ENCODE measurements at regions not wholly inside any gene's neighbourhood (a gene's known extent, or its start where the extent isn't known, plus 50 kb on each side); places are given as distances from the start of the nearest gene placed in this dataset.

DNA sequence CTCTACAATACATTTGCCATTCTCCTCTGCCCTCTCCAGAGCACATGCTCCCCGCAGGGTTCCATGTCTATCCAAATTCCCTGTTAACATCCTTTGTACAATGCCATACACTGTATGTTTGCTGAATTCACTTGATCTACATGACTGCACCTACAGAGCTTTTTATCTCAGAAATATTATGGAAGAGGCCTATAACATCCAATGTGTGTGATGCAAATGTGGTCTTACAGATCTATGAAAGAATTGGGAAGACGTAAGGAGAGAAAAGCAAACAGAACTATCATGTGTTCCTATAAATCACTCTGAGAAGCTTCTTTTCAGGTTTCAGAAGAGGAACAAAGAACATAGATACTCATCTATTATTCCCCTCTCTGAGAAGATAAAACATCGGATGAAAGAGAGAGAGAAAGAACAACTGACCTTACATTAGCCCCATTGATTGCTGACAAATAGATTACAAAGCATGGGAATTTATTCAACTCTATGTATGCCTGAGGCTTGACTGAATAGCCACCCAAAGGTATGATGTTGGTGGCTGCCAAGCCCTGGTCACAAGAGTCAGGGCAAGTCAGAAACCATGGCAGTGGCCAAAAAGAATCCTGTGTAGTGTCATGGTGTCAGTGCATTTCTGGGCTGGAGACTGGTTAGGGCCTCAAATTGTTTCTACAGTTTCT lies 425.2 kb downstream of the FOXO1 start:
- Histone ChIP-seq H3K4me3 (ENCODE audit: low read depth, low read length) (no peak overlapping the region), H3K9me3 (ENCODE audit: control insufficient read depth, insufficient read depth, low read length) (no peaks in the 10 kb centered on the region), H3K27ac (ENCODE audit: low read depth, low read length) (no peak overlapping the region), H3K4me1 (ENCODE audit: control insufficient read depth, insufficient read depth, low read length) (no peaks in the 10 kb centered on the region), H3K36me3 (ENCODE audit: control insufficient read depth, insufficient read depth, low read length) (no peaks in the 10 kb centered on the region), H3K27me3 (ENCODE audit: control insufficient read depth, insufficient read depth, low read length) (no peaks in the 10 kb centered on the region)
- WGBS (ENCODE audit: insufficient coverage), result no CpG with 5 or more reads among the region's 3 CpGs
- DNase-seq (ENCODE audit: low read depth in 4 of 6, low spot score in 6 of 6), result no peak

DNA sequence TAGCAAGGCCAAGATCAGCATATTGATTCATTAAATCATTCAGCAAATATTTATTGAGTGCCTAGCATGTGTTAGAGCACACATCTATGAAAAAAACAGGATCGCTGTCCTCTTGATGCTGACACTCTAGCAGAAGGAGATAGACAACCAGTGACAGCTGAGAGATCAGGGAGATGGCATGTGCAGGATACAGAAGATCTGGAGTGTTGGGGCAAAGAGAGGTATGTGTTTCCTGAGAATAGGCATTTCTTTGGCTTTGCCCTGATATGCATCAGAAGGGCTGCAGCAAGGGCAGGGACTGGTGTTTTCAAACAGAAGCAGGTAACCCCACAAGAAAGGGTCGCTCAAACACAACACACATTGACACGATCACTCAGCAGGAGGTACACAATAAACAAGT lies 423.4 kb downstream of the FOXO1 start:
- H3K27me3 ChIP-seq (ENCODE audit: control insufficient read depth, insufficient read depth, low read length), result no peaks in the 10 kb centered on the region

DNA sequence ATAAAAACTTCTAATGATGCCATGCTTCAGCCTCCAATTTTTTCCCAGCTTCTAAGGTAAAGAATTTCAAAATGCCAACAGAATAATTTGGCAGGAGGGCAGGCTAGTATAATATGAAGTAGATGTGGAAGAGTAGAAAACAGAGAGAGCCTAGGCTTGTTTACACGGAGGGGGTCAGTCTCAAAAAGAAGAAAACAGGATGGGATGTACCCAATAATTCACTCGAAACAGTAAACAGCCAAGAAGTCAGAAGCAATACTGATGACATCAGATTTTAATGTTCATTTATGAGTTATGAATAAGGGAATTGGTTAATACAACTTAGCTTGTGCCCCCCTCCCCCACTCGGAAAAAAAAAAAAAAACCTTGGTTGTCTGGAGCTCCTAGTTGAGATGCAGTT lies 422.5 kb downstream of the FOXO1 start:
- DNase-seq (ENCODE audit: low read depth in 4 of 6, low spot score in 6 of 6), result no peak
- WGBS (ENCODE audit: insufficient coverage), result 0% methylated on average over 1 of the region's 3 CpGs
- no peak overlapping the region for H3K4me3 ChIP-seq (ENCODE audit: low read depth, low read length)

More for the DNA sequence above, 423.4 kb downstream of the FOXO1 start:
- DNase-seq (ENCODE audit: low read depth in 4 of 6, low spot score in 6 of 6), result no peak
- WGBS (ENCODE audit: insufficient coverage), result 90% methylated on average over 1 of the region's 3 CpGs
- H3K27ac ChIP-seq (ENCODE audit: low read depth, low read length), result no peak overlapping the region
- H3K9me3 ChIP-seq (ENCODE audit: control insufficient read depth, insufficient read depth, low read length), result no peaks in the 10 kb centered on the region
- no peak overlapping the region for H3K4me3 ChIP-seq (ENCODE audit: low read depth, low read length)
- H3K4me1 ChIP-seq (ENCODE audit: control insufficient read depth, insufficient read depth, low read length), result no peaks in the 10 kb centered on the region
- H3K36me3 ChIP-seq (ENCODE audit: control insufficient read depth, insufficient read depth, low read length), result no peaks in the 10 kb centered on the region

DNA sequence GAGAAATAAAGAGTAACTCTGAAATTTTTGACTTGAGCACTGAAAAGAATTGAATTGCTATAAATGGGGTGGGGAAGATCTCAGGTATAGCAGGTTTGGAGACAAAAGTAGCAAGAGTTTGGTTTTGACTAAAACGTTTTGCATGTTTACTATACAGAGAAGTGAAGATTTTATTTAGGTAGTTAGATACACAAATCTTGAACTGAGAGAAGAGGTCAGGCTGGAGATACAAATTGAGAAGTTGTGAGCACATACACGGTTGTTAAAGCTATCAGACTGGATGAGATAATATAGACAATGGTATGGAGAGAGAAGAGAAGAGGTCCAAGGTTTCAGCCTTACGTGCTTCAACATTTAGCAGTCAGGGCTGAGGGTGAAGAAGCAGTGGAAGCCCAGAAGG lies 420.9 kb downstream of the FOXO1 start:
- no peaks in the 10 kb centered on the region for H3K27me3 ChIP-seq (ENCODE audit: control insufficient read depth, insufficient read depth, low read length)
- 59% methylated on average over 3 of the region's 3 CpGs for WGBS (ENCODE audit: insufficient coverage)
- no peaks in the 10 kb centered on the region for H3K36me3 ChIP-seq (ENCODE audit: control insufficient read depth, insufficient read depth, low read length)
- no peaks in the 10 kb centered on the region for H3K4me1 ChIP-seq (ENCODE audit: control insufficient read depth, insufficient read depth, low read length)
- no peaks in the 10 kb centered on the region for H3K9me3 ChIP-seq (ENCODE audit: control insufficient read depth, insufficient read depth, low read length)
- DNase-seq (ENCODE audit: low read depth in 4 of 6, low spot score in 6 of 6), result no peak
- H3K4me3 ChIP-seq (ENCODE audit: low read depth, low read length), result no peak overlapping the region
- no peak overlapping the region for H3K27ac ChIP-seq (ENCODE audit: low read depth, low read length)

More for the DNA sequence above, 422.5 kb downstream of the FOXO1 start:
- H3K27ac ChIP-seq (ENCODE audit: low read depth, low read length), result no peak overlapping the region
- no peaks in the 10 kb centered on the region for H3K9me3 ChIP-seq (ENCODE audit: control insufficient read depth, insufficient read depth, low read length)
- H3K27me3 ChIP-seq (ENCODE audit: control insufficient read depth, insufficient read depth, low read length), result no peaks in the 10 kb centered on the region
- H3K36me3 ChIP-seq (ENCODE audit: control insufficient read depth, insufficient read depth, low read length), result no peaks in the 10 kb centered on the region
- H3K4me1 ChIP-seq (ENCODE audit: control insufficient read depth, insufficient read depth, low read length), result no peaks in the 10 kb centered on the region

DNA sequence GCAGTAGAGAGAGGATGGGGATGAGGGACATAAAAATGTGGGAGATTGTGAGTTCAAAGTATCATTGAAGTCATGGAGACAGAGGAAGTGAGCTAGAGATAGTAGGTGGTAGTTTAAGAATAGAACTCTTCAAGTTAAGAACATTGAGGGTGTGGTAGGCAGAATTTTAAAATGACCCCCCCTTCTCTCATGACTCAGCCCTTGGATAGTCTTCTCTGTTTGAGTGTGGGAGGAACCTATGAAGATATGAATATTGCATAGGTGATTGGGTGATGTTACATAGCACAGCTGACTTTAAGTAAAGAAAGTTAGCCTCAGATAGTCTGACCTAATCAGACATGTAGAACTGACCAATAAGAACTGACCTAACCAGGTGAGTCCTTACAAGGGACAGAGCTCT lies 418.6 kb downstream of the FOXO1 start:
- Histone ChIP-seq H3K4me3 (ENCODE audit: low read depth, low read length) (no peak overlapping the region), H3K27ac (ENCODE audit: low read depth, low read length) (no peak overlapping the region), H3K4me1 (ENCODE audit: control insufficient read depth, insufficient read depth, low read length) (no peaks in the 10 kb centered on the region), H3K27me3 (ENCODE audit: control insufficient read depth, insufficient read depth, low read length) (no peaks in the 10 kb centered on the region), H3K36me3 (ENCODE audit: control insufficient read depth, insufficient read depth, low read length) (no peaks in the 10 kb centered on the region), H3K9me3 (ENCODE audit: control insufficient read depth, insufficient read depth, low read length) (no peaks in the 10 kb centered on the region)
- DNase-seq (ENCODE audit: low read depth in 4 of 6, low spot score in 6 of 6), result no peak

DNA sequence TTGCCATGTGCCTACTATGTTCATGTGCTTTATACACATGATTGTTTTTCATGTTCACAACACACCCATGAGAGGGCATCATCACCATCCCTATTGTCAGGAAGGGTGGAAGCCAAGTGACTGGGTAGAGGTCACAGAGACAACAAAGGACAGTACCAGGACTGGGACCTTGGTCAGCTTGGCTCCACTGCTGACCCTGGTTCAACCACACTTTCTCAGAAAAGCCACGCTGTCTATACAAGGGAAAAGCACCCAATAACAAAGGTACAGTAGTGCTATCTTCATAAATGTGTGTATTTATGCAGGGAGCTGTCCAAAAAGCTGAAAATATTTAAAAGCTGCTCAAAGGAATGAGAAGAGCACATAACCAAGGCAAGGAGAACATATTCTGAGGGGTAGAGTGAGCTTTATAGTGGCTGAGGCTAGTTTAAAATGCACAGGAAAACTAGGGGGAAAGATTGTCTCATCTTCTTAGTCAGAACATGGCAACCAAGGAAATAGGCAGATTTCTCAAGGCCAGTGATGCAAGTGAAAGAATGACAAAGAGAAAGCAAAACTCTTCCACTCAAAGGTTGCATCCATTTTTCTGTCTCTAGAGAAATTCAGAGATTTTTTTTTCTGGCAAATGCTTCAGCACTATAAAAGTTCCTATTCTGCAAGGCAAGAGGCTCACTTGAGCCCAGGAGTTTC lies 415.0 kb downstream of the FOXO1 start:
- DNase-seq (ENCODE audit: low read depth in 4 of 6, low spot score in 6 of 6), result no peak
- no peaks in the 10 kb centered on the region for H3K27me3 ChIP-seq (ENCODE audit: control insufficient read depth, insufficient read depth, low read length)
- H3K36me3 ChIP-seq (ENCODE audit: control insufficient read depth, insufficient read depth, low read length), result no peaks in the 10 kb centered on the region
- H3K4me3 ChIP-seq (ENCODE audit: low read depth, low read length), result no peak overlapping the region
- H3K27ac ChIP-seq (ENCODE audit: low read depth, low read length), result no peak overlapping the region
- no peaks in the 10 kb centered on the region for H3K4me1 ChIP-seq (ENCODE audit: control insufficient read depth, insufficient read depth, low read length)
- WGBS (ENCODE audit: insufficient coverage), result no CpG with 5 or more reads among the region's 1 CpG
- H3K9me3 ChIP-seq (ENCODE audit: control insufficient read depth, insufficient read depth, low read length), result no peaks in the 10 kb centered on the region

DNA sequence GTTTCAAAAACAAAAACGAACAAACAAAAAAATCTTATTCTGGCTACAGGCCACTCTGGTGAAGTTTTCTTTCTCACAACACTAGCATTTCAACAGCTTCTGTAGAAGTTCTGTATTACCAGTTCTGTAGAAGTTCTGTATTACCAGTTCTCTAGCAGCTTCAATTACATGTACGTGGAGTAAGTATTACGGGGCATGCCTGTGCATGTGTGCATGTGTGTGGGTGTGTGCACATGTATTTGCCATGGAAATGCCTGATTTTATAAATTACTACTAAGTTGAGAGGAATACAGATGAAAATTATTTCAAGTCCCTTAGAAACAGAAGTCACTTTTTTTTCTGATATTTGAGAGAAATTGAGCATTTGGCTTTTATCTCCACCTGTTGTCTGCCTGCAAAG lies 414.2 kb downstream of the FOXO1 start:
- no peaks in the 10 kb centered on the region for H3K9me3 ChIP-seq (ENCODE audit: control insufficient read depth, insufficient read depth, low read length)
- H3K4me3 ChIP-seq (ENCODE audit: low read depth, low read length), result no peak overlapping the region
- no peak overlapping the region for H3K27ac ChIP-seq (ENCODE audit: low read depth, low read length)
- H3K36me3 ChIP-seq (ENCODE audit: control insufficient read depth, insufficient read depth, low read length), result no peaks in the 10 kb centered on the region
- no peaks in the 10 kb centered on the region for H3K27me3 ChIP-seq (ENCODE audit: control insufficient read depth, insufficient read depth, low read length)
- no CpG with 5 or more reads among the region's 3 CpGs for WGBS (ENCODE audit: insufficient coverage)
- H3K4me1 ChIP-seq (ENCODE audit: control insufficient read depth, insufficient read depth, low read length), result no peaks in the 10 kb centered on the region
- no peak for DNase-seq (ENCODE audit: low read depth in 4 of 6, low spot score in 6 of 6)

DNA sequence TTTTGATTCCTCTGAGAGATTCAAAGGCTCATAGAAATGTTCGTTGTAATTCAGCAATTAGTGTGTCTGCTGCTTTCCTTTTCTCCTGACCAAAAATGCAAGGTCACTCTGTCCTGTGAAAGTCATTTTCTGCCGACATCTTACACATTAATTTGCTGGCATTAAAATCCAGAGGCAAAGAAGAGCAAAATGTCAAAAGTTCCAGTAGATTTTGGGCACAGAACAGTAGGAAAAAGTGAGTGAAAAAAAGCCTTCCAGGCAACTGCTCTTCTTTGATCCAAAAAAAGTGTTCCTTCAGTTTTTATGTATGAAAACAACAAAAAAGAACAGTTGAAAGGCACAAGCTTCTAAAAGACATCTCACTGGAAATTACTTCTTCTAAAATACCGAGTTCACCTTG lies 413.8 kb downstream of the FOXO1 start:
- Histone ChIP-seq H3K9me3 (ENCODE audit: control insufficient read depth, insufficient read depth, low read length) (no peaks in the 10 kb centered on the region), H3K4me1 (ENCODE audit: control insufficient read depth, insufficient read depth, low read length) (no peaks in the 10 kb centered on the region), H3K27ac (ENCODE audit: low read depth, low read length) (no peak overlapping the region), H3K4me3 (ENCODE audit: low read depth, low read length) (no peak overlapping the region), H3K36me3 (ENCODE audit: control insufficient read depth, insufficient read depth, low read length) (no peaks in the 10 kb centered on the region), H3K27me3 (ENCODE audit: control insufficient read depth, insufficient read depth, low read length) (no peaks in the 10 kb centered on the region)
- no peak for DNase-seq (ENCODE audit: low read depth in 4 of 6, low spot score in 6 of 6)
- 76% methylated on average over 3 of the region's 3 CpGs for WGBS (ENCODE audit: insufficient coverage)

DNA sequence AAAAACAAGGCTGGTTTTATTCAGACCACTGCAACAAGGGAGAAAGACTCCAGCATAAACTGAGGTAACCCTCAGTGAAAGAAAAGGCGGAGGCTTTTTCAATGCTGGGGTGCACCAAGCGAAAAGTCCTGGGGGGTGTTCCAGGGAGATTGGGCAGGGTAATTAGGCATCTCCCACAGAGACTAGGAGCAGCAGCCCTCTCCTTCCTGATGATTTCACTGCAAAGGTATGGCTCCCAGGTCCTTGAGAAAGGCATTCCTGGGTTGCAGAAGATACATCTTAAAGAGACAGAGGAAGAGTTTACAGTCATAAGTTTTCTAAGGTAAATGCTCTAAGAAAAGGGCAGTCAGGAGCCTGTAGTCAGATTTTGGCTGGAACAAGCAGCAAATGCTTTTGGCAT lies 412.0 kb downstream of the FOXO1 start:
- Histone ChIP-seq H3K9me3 (ENCODE audit: control insufficient read depth, insufficient read depth, low read length) (no peaks in the 10 kb centered on the region), H3K36me3 (ENCODE audit: control insufficient read depth, insufficient read depth, low read length) (no peaks in the 10 kb centered on the region), H3K27me3 (ENCODE audit: control insufficient read depth, insufficient read depth, low read length) (no peaks in the 10 kb centered on the region), H3K27ac (ENCODE audit: low read depth, low read length) (no peak overlapping the region), H3K4me1 (ENCODE audit: control insufficient read depth, insufficient read depth, low read length) (no peaks in the 10 kb centered on the region), H3K4me3 (ENCODE audit: low read depth, low read length) (no peak overlapping the region)
- 80% methylated on average over 1 of the region's 2 CpGs for WGBS (ENCODE audit: insufficient coverage)
- DNase-seq (ENCODE audit: low read depth in 4 of 6, low spot score in 6 of 6), result no peak

DNA sequence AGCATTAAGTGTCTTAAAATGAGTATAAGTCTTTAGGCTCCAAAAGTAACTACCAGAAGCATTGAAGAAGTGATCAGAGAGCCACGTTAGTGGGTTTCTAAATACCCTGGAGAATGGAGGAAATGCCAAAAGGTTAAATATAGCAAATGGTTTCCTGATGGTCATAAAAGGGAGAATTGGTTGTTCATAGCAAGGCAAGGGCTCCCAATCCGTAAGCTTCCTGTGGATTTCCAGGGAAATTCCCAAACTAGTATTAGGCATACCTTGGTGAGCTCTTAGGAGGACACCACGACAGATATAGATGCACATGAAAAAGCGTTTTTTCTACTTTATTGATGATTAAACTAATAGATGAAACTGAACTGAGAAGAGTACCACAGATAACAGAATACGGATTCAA lies 410.9 kb downstream of the FOXO1 start:
- Histone ChIP-seq H3K4me3 (ENCODE audit: low read depth, low read length) (no peak overlapping the region), H3K27ac (ENCODE audit: low read depth, low read length) (no peak overlapping the region), H3K9me3 (ENCODE audit: control insufficient read depth, insufficient read depth, low read length) (no peaks in the 10 kb centered on the region), H3K4me1 (ENCODE audit: control insufficient read depth, insufficient read depth, low read length) (no peaks in the 10 kb centered on the region), H3K27me3 (ENCODE audit: control insufficient read depth, insufficient read depth, low read length) (no peaks in the 10 kb centered on the region), H3K36me3 (ENCODE audit: control insufficient read depth, insufficient read depth, low read length) (no peaks in the 10 kb centered on the region)
- WGBS (ENCODE audit: insufficient coverage), result 70% methylated on average over 2 of the region's 5 CpGs
- DNase-seq (ENCODE audit: low read depth in 4 of 6, low spot score in 6 of 6), result no peak
